Hepatocyte (in vitro differentiated cells): ENCODE measurements at regions not wholly inside any gene's neighbourhood (a gene's known extent, or its start where the extent isn't known, plus 50 kb on each side); places are given as distances from the start of the nearest gene placed in this dataset.

ENCODE experiments used
- DNase-seq: peaks from one replicate; pipeline ENCODE4 v3.0.0-alpha.2; 2016; ENCODE audit warnings: low spot score
- H2AFZ ChIP-seq: fragments of 200-600 bp; sonication (generic); 2 replicates; pipeline ENCODE4 v1.6.0; 2016; ENCODE audit warnings: antibody characterized with exemption, mild to moderate bottlenecking
- H3K27ac ChIP-seq: fragments of 200-600 bp; sonication (generic); 2 replicates; pipeline ENCODE4 v1.5.1; 2016; ENCODE audit warnings: mild to moderate bottlenecking
- H3K27me3 ChIP-seq: fragments of 200-600 bp; sonication (generic); 2 replicates; pipeline ENCODE4 v1.6.1; 2016
- H3K36me3 ChIP-seq: fragments of 200-600 bp; sonication (generic); replicated peaks from 2 replicates; pipeline ENCODE4 v1.5.1; 2016; ENCODE audit warnings: low read depth; ENCODE audit not compliant: insufficient read depth
- H3K4me1 ChIP-seq: fragments of 200-600 bp; sonication (generic); 2 replicates; pipeline ENCODE4 v1.5.1; 2016; ENCODE audit warnings: mild to moderate bottlenecking, moderate library complexity; ENCODE audit not compliant: insufficient read depth
- H3K4me2 ChIP-seq: fragments of 200-600 bp; sonication (generic); 2 replicates; pipeline ENCODE4 v1.6.0; 2016
- H3K4me3 ChIP-seq: fragments of 200-600 bp; sonication (generic); 2 replicates; pipeline ENCODE4 v1.5.1; 2016; ENCODE audit warnings: mild to moderate bottlenecking
- H3K79me2 ChIP-seq: fragments of 200-600 bp; sonication (generic); 2 replicates; pipeline ENCODE4 v1.6.0; 2017; ENCODE audit warnings: mild to moderate bottlenecking
- H3K9me2 ChIP-seq: fragments of 200-600 bp; sonication (generic); replicated peaks from 2 replicates; pipeline ENCODE4 v1.6.0; 2017; ENCODE audit warnings: mild to moderate bottlenecking; ENCODE audit not compliant: insufficient read depth
- H3K9me3 ChIP-seq: fragments of 200-600 bp; sonication (generic); 2 replicates; pipeline ENCODE4 v1.5.1; 2016; ENCODE audit warnings: low read depth, mild to moderate bottlenecking
- H4K20me1 ChIP-seq: fragments of 200-600 bp; sonication (generic); 2 replicates; pipeline ENCODE4 v1.6.0; 2016; ENCODE audit warnings: mild to moderate bottlenecking; ENCODE audit not compliant: insufficient read depth, poor library complexity, severe bottlenecking
- CTCF ChIP-seq: fragments of 200-600 bp; sonication (generic); IDR thresholded peaks from 2 replicates; pipeline ENCODE4 v1.5.1; 2016; ENCODE audit warnings: antibody characterized with exemption, mild to moderate bottlenecking; ENCODE audit not compliant: poor library complexity
- EZH2 ChIP-seq: fragments of 200-600 bp; sonication (generic); IDR thresholded peaks from 2 replicates; pipeline ENCODE4 v1.6.1; 2016; ENCODE audit warnings: antibody characterized with exemption, mild to moderate bottlenecking, borderline replicate concordance
- EZH2phosphoT487 ChIP-seq: fragments of 200-600 bp; sonication (generic); IDR thresholded peaks from one replicate; pipeline ENCODE4 v1.6.1; 2018; ENCODE audit warnings: antibody characterized with exemption, mild to moderate bottlenecking, low read depth, moderate library complexity; ENCODE audit not compliant: unreplicated experiment, severe bottlenecking
- WGBS: methylation state at CpG from one replicate; pipeline ENCODE4 v1.1.6; 2016; ENCODE audit warnings: low lambda C conversion rate; ENCODE audit errors: missing lambda C conversion rate; 5-methylcytosine and 5-hydroxymethylcytosine counted together

- no peak overlapping the region for H3K4me2 ChIP-seq
- H3K27me3 ChIP-seq, result no peaks in the 10 kb centered on the region
- H2AFZ ChIP-seq, result no peak overlapping the region
- H3K4me1 ChIP-seq, result no peaks in the 10 kb centered on the region
- no peak overlapping the region for H3K4me3 ChIP-seq
- no peaks in the 10 kb centered on the region for H4K20me1 ChIP-seq
- no peaks in the 10 kb centered on the region for H3K9me2 ChIP-seq
- H3K36me3 ChIP-seq, result no peaks in the 10 kb centered on the region
- no peaks in the 10 kb centered on the region for H3K79me2 ChIP-seq
- TF ChIP-seq EZH2 (no peak), EZH2phosphoT487 (no peak), CTCF (no peak)
- no peak overlapping the region for H3K27ac ChIP-seq
- no peak for DNase-seq
- no peaks in the 10 kb centered on the region for H3K9me3 ChIP-seq
These were observed 995.4 kb downstream of the TSN start for GRCh38 chr2:122750808-122751207.

GRCh38 chr2:122753336-122753735 is 997.9 kb downstream of the TSN start:
- no peak for DNase-seq
- no peaks in the 10 kb centered on the region for H3K27me3 ChIP-seq
- H3K36me3 ChIP-seq, result no peaks in the 10 kb centered on the region
- 75% methylated on average over 2 of the region's 2 CpGs for WGBS
- H3K9me3 ChIP-seq, result no peaks in the 10 kb centered on the region
- no peaks in the 10 kb centered on the region for H3K9me2 ChIP-seq
- H2AFZ ChIP-seq, result no peak overlapping the region
- H3K4me2 ChIP-seq, result no peak overlapping the region
- no peaks in the 10 kb centered on the region for H4K20me1 ChIP-seq
- TF ChIP-seq CTCF (no peak), EZH2phosphoT487 (no peak)
- no peaks in the 10 kb centered on the region for H3K4me1 ChIP-seq
- no peak overlapping the region for H3K4me3 ChIP-seq
- no peak overlapping the region for H3K27ac ChIP-seq
- H3K79me2 ChIP-seq, result no peaks in the 10 kb centered on the region

GRCh38 chr2:122754561-122754960 is 999.1 kb downstream of the TSN start:
- TF ChIP-seq EZH2phosphoT487 (no peak), CTCF (no peak), EZH2 (no peak)
- Histone ChIP-seq H2AFZ (no peak overlapping the region), H3K9me2 (no peaks in the 10 kb centered on the region), H3K4me2 (no peak overlapping the region), H3K27me3 (no peaks in the 10 kb centered on the region), H4K20me1 (no peaks in the 10 kb centered on the region), H3K9me3 (no peaks in the 10 kb centered on the region), H3K4me1 (no peaks in the 10 kb centered on the region), H3K36me3 (no peaks in the 10 kb centered on the region), H3K27ac (no peak overlapping the region), H3K4me3 (no peak overlapping the region), H3K79me2 (no peaks in the 10 kb centered on the region)
- no peak for DNase-seq
- 87% methylated on average over 2 of the region's 2 CpGs for WGBS

GRCh38 chr2:122755281-122755780 is 999.9 kb downstream of the TSN start:
- Histone ChIP-seq H3K27me3 (no peaks in the 10 kb centered on the region), H2AFZ (no peak overlapping the region), H3K4me2 (no peak overlapping the region), H3K4me3 (no peak overlapping the region), H3K27ac (peak overlapping the region; percentile 4), H4K20me1 (no peaks in the 10 kb centered on the region), H3K4me1 (no peaks in the 10 kb centered on the region), H3K9me2 (no peaks in the 10 kb centered on the region), H3K36me3 (no peaks in the 10 kb centered on the region), H3K79me2 (no peaks in the 10 kb centered on the region), H3K9me3 (no peaks in the 10 kb centered on the region)
- 80% methylated on average over 3 of the region's 3 CpGs for WGBS
- no peak for TF ChIP-seq EZH2phosphoT487
- DNase-seq, result no peak
